Anterior cingulate cortex (tissue), 58 donors: ENCODE measurements at regions not wholly inside any gene's neighbourhood (a gene's known extent, or its start where the extent isn't known, plus 50 kb on each side); places are given as distances from the start of the nearest gene placed in this dataset.
"Not testable (repeated sequence)": the region's sequence is repeated elsewhere in the genome, so short reads cannot be mapped to it uniquely, and the experiment has no call there.

ENCODE experiments used
- DNase-seq, 58 donors: peaks; one replicate each; lab custom pipeline; 2025; lab: John Stamatoyannopoulos, UW

DNA sequence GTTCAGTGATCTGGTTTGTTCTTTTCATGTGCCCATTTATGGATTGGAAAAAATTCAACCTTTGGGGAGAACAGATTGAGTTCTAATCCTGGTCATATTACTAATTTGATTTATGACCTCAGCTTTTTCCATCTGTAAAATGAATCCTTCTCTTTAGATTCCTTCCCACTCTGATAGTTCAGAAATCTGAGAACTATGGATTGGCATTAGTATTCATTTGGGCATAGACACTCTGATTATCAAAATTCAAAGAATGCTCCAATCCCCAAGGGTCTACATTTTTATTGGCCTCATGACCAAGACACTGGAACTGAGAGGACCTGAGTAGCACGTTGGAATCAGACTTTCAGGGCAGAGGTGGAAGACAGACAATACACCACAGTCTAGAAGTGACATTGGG is 405.9 kb upstream of the PAPPA start:
- DNase-seq, result no peak

DNA sequence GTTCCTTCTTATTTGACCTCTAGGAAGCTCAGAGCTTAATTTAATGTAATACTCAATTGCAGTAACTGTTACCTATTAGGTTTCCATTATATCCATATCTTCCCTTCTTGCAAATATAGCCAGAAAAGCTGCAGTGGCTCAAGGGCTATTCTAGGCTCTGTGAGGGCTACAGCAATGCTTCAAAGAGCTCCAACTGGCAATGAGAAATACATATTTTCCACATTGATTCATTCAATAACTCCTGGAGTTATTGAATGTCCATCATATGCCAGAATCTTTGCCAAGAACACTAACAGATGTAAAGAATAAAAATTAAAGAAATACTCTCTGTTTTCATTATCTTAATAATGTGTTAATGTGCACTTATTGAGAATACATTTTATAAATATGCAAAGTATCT is 396.9 kb upstream of the PAPPA start:
- DNase-seq, result no peak

DNA sequence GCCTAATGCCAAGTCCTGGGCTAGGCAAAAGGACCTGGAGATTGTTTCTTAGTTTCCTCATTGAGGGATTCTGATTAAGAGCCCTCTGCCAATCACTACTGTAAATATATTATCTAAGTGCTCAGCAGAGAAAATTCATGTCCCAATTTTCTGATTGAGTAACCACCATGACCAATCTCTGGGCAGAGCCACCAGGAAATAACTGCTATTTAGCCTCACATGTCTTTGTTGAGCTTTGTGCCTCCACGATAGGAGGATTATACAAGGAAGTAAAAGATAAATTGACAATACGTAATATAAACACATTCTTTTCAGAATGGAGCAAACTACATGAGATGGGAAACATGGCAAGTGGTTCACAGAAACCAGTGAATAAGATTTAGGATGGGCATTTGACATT is 396.1 kb upstream of the PAPPA start:
- no peak for DNase-seq

DNA sequence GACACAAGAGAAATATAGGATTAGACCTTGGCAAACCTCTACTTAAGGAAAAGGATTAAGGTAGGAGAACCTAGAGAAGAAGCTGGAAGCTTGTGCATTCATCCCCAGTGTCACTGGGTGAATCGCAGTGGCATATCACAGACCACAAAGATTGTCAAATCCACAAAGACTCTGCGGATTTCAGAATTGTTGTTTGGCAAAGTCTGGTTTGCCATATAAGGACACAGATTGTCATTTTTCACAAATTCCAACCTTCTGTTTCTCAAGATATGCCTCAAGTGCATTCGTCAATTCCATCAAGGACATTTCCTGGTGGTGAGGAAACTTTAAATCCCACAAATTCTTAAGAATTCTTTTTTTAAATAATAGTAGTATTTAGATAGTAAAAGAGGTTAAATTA is 395.1 kb upstream of the PAPPA start:
- DNase-seq, result no peak

DNA sequence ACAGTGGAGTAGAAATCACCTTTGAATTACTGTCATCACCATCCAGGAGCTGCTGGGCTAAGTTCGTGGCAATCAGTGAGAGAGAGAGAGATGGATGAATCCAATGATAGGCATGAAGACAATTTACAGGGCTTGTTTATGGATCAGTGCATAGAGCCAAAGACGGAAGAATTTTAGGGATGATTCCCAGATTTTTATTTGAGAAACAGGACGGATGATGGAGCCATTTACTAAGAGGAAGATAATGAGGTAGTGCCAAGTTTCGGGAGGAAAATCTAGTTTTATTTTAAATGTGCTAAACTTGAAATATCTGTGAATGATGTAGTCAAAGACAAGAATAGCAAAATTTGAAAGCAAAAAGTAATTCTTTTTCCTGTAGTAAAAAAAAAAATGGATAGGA is 394.2 kb upstream of the PAPPA start:
- DNase-seq, result no peak

DNA sequence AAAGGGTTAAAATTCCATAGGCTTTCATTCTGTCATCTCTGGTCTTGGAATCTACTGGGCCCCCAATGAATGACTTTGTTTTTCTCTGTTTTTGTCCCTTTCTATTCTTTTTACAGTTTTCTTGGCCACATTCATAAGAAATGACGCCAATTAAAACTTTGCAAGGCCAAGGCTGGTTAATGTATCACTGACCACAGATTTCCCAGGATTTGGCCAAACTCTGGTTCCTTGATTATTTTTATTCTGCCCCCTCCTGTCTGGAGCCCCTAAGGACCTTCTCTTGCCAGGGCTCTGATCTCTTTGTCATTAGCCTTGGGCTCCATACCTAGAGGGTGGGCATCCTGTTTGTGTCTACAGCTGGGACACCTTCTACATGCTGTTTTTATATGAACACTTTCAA is 388.9 kb upstream of the PAPPA start:
- no peak for DNase-seq

DNA sequence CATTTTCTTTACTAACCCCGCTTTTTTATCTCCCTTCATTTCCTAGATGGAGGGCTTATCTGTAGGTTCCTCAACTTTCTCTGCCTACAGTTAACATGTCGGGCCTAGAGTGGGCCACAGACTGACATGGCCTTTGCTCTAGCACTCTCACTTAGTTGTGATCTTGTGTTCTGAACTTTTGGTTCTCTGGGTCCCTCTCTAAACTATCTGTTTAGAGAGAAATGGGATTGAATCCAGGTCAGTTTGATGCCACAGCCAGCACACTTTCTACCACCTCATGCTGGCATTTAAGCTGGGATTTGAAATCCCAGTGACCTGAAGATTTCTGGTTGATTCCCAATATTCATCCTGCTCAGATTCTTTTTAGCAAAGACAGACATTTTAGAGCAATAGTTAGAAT is 388.5 kb upstream of the PAPPA start:
- DNase-seq, result no peak

DNA sequence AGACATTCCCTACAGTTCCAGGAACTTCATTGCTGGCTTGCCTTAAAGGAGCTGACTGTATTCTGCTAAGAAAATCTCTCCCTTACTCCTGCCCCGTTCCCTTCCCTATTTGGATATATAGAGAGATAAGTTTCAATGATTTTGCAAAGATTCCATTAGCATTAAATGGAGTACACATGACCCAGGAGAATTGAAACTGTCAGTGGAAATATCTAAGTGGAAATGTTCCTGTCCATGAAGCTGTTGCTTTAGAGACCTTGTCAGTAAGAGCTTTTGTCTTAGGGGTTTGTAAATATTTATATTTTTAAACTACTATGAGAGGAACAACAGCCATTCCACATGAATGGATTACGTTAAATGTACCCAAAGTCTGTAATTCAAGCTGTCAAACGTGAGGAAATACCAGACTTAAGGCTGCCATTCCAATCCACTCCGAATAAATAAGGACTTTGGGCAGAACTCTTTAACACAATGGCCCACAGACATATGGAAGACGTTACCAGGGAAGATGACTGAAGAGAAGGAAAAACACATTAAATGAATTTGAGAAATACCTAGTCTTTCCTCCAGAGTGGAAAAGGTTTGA is 387.1 kb upstream of the PAPPA start:
- no peak for DNase-seq

DNA sequence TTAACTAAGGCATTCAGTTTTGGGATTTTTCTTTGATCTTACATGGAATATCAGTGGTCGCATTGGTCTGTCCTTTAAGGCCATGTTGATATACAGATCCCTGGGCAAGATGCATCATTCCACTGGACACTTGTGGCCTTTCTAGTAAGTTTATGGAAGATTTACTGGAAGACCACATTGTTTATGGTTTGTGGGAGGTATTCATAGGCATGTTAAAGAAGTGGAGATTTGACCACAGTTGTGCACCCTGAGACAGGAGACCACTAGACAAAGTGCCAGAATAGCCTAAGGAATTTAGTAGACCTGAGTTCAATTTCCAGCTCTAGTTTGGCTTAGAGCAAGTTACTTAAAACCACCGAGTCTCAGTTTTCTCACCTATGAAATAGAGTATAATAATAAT is 383.1 kb upstream of the PAPPA start:
- no peak for DNase-seq

DNA sequence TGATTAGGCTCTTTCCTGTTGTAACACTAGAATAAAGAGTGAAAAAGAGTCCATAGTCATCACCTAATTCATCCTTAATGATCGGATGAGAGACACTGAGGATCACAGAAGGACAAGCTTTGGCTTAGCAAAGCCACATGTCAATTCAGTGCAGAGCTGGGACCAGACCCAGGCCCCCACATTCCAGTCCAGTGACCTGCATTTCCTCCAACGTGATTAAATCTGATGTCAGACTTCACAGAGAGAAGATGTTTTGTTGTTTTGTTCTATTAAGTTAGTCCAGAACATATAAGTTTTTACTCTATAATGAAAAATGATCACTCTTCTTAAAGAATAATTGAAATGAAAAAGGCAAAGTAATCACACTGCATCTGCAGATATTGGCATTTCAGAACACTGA is 377.9 kb upstream of the PAPPA start:
- no peak for DNase-seq

DNA sequence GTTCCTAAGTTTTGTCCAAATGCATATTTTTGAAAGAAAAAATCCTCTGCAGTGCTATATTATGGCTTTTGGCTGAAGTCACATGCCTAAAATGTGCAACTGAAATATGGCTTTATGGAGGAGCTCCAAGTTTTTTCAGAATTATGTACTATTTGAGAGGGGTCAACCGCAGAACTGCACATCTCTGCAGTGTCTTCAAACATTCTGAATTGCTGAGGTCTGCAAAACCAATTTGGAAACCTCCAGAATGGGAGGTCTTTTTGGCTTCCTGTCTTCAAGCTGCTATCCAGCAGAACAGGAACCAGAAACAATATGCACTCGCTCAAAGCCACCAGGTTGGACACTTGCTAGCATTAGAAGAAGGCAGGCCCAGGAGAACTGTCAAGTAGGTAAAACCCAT is 376.0 kb upstream of the PAPPA start:
- no peak for DNase-seq

DNA sequence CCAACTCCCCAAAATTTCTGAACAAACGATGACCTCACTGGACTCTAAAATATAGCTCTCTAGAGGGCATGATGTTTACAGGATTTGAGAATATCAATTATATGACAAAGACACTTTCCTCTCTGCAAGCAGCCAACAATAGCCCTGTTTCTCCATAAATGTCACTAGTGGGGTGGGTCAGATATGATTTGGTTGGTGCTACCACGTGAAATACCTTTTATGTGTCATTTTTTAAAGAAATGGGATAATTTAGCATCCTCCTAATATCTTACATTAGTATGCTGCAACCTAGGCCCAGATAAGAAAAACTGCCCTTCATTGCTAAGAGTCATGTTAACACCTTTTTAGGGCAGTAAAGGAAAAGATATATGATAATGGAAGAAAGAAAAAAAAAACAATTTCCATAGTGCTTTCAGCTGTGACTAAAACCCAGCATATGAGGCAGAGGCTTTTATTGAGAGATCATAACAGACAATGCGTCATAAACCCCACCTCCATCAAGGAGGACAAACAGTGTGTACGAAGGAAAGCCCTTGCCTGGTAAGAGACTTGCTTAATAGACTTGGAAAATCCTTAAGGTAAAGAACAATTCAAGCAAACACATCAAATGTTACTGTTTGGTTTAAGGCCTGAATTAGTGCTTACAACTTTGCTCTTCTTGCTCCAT is 372.4 kb upstream of the PAPPA start:
- DNase-seq, result no peak

DNA sequence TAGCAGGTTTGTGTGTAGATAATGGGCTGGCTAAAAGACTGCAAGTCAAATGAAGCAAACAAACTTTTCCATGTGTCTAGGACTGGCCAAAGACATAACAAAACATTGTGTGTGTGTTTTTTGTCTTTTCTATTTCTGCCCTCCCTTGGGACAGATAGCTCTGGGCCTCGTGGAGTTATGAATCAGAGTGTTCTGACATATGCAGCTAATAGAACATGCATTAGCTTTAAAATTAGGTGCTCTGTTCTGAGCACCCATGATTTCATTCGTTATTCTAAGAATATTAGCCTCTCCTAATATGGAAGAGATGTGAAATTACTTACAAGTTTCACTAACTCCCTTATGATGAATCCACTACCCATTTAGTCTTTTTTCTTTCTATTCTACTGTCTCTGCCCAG is 367.3 kb upstream of the PAPPA start:
- DNase-seq, result no peak

DNA sequence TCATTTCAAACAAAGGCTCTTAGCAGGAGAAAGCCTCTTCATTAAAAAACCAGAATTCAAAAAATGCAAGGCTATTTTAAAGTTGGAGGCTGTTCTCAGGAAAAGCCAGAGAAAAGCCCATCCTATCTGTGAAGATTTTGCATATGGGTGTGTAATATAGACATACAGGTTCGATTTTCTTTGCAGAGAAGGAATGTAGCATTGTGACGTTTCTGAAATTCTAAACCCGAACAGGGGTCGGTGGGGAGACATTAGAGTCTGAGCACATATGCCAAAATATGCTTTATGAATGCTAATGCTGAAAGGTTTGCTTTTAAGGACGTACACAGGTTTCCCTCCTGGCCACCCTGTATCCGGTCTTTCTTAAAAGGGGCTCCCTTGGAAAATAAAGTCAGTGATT is 363.1 kb upstream of the PAPPA start:
- no peak for DNase-seq

DNA sequence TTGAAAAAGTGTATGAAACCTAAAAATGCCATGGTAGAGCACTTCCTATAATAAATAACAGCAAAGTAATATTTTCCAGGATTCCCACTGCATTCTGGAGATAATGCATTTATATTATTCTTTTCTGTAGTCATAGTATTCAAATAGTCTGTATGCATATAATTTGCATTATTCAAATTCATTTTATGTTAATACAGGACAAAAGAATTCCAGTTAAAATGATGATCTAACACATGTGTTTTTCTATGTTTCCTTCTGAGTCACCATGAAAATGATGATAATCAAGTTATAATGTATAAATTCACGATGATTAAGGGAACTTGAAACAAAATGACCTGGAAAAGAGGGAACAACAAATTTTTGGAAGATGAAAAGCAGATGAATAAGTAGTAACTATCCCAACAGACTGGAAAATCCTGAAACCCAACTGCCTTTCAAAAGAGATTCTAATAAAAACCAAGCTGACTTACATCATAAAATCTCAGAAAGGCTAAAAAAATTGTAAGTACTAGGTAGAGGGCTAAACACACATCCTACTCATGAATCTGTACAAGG is 358.6 kb upstream of the PAPPA start:
- DNase-seq, result no peak

DNA sequence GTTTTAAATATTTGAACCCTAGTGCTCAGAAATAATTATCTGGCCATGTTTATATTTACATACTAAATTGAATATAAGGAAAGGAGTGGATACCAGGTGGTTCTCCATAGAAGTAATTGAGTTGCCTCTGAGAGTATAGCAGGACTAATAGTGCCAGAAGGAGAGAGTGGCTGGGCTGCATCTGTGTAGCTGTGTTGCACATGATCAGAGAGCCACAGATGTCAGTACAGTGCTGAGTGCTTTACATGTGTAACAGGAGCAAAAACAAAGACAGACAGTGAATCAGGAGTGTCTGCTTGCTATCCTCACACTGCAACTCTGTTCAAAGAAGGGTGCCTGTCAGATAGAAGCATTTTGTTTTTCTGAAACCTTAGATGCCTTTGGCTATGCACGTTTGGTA is 353.9 kb upstream of the PAPPA start:
- no peak for DNase-seq

DNA sequence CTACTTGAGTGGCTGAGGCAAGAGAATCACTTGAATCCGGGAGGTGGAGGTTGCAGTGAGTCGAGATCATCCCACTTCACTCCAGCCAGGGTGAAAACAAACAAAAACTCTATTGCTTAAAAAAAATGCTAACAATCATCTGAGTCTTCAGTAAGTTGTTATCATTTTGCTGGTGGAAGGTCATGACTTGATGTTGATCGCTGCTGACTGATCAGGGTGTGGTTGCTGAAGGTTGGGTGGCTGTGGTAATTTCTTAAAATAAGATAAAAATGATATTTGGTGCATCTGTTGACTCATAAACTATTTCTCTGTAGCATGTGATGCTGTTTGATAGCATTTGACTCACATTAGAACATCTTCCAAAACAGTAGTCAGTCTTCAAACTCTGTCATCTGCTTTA is 349.4 kb upstream of the PAPPA start:
- DNase-seq, result no peak

DNA sequence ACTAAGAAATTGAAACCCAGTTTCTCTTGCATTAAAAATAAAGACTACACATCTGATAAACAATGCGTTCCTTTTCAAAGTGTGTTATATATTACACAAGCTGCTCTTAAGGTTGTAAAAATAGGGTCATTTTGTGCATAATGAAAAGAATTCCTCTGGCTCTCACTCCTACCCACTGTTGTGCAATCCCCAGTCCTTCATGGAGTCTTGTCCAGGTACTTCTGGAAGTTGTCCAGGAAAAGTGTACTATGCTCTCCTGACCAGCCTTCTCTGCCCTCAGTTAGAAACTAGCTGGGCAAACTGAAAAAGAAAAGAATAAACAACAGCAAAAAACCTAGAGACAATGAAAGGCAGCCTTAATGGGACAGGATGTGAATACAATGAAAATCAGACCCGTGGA is 345.5 kb upstream of the PAPPA start:
- DNase-seq, result no peak

DNA sequence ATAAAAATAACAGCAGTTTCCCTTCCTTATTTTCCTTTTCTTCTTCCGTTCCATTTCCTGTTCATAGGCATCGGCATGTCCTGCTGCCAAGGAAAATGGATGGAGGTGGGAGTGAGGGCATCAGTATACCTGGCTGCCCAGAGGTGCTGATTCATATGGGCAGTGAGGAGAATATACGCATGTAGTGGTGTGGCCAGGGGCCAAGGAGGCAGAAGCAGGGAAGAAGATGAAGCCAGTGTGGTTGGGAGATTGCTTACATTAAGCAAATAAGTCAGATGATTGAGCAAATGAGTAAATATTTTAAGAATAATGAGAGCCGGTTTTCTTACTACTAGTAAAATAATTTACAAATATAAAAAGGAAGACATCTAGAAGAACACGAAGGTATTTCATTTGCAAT is 344.9 kb upstream of the PAPPA start:
- DNase-seq, result no peak

DNA sequence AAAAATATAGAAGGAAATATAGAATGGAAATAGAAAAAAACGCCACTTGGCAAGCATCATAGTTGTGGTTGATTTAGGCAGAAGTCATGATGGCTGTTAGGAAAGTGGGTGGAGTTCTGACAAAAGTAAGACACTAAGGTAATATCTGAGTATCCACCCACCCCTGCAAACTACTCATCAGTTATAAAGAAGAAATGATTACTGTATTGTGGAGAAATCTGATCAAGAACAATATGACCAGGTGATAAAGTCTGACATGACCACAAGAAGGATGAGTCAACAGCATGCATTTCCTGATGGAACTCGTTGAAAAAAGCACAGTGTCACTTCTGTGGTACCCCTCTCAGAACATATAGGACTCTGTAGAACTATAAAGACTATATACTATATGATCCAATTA is 343.4 kb upstream of the PAPPA start:
- no peak for DNase-seq

DNA sequence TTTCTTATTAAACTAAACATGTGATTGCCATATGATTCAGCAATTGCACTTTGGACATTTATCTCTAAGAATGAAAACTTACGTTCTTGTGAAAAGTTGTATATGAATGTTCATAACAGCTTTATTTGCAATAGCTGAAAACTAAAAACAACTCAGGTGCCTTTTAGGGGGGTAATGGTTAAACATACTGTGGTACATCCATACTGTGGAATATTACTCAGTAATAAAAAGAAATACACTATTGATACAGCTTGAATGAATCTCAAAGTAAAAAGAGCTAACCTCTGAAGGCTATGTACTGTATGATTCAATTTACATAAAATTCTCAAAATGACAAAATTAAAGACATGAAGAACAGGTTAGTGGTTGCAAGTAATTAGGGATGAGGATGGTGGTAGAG is 339.5 kb upstream of the PAPPA start:
- no peak for DNase-seq

DNA sequence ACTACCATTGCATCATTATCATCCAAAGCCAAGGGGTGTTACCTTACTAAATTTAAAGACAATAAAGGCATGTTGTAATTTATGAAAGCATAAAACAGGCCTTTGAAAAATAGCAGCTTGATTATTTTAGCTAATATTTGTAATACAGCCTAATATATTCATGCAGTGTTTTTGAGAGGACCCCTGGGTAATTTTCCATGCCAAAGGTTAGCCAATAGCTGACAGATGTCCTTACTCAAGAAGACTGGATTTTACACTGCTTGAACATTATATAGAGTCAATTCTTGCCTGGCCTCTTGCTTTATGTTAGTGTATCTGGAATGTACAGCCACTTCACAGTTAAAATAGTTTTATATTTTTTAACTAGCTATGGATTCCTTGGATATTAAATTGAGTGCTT is 337.8 kb upstream of the PAPPA start:
- no peak for DNase-seq

DNA sequence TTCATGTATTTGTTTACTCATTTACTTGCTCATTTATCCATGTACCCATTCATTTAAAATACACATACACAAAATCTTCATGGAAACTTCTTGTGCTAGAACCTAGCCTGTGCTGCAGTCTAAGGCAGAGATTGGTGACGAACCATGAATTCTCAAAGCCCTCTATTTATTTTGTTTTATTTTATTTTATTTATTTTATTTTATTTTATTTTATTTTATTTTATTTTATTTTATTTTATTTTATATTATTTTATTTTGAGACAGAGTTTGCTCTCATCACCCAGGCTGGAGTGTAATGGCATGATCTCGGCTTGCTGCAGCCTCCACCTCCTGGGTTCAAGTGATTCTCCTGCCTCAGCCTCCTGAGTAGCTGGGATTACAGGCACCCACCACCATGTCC is 334.9 kb upstream of the PAPPA start:
- not testable (repeated sequence) for DNase-seq
